ENCODE measurements at regions not wholly inside any gene's neighbourhood (a gene's known extent, or its start where the extent isn't known, plus 50 kb on each side); places are given as distances from the start of the nearest gene placed in this dataset.

- Histone ChIP-seq H3K18ac (ENCODE audit: low read length) (no peak overlapping the region), H3K4me3 (ENCODE audit: low read depth, low read length) (no peak overlapping the region), H3K27me3 (ENCODE audit: insufficient read depth, low read length) (no peaks in the 10 kb centered on the region), H2BK12ac (ENCODE audit: low read length) (no peak overlapping the region), H3K27ac (ENCODE audit: low read depth, low read length) (no peak overlapping the region), H3K9me3 (ENCODE audit: insufficient read depth, low read depth, low read length) (peaks cover 23% of the 10 kb centered on the region), H2AFZ (ENCODE audit: insufficient read depth, low read length, poor library complexity) (no peak overlapping the region), H3K36me3 (ENCODE audit: control insufficient read depth in 1 of 2, insufficient read depth in 2 of 2, low read length in 2 of 2) (no peaks in the 10 kb centered on the region), H4K12ac (ENCODE audit: low read depth, low read length) (no peak overlapping the region), H3K79me1 (ENCODE audit: low read length) (no peaks in the 10 kb centered on the region), H4K91ac (ENCODE audit: low read depth, low read length) (no peak overlapping the region), H3K4ac (ENCODE audit: low read depth, low read length) (no peak overlapping the region), H3K79me2 (ENCODE audit: control insufficient read depth, insufficient read depth, low read length, poor library complexity) (no peaks in the 10 kb centered on the region), H2AK5ac (ENCODE audit: low read length) (no peak overlapping the region), H3K23ac (ENCODE audit: low read length) (no peak overlapping the region), H2BK5ac (ENCODE audit: low read depth, low read length, poor library complexity) (no peak overlapping the region), H4K8ac (ENCODE audit: low read depth, low read length) (no peak overlapping the region), H2BK120ac (ENCODE audit: insufficient read depth, low read length, poor library complexity) (no peak overlapping the region), H3K9ac (ENCODE audit: low read length) (no peak overlapping the region), H3K14ac (ENCODE audit: low read length) (no peak overlapping the region), H3K4me2 (ENCODE audit: low read length) (no peak overlapping the region), H3K4me1 (ENCODE audit: control insufficient read depth in 1 of 2, insufficient read depth in 2 of 2, low read length in 2 of 2) (no peaks in the 10 kb centered on the region)
- DNase-seq, result no peak
- no CpG with 5 or more reads among the region's 8 CpGs for WGBS (ENCODE audit: extremely low coverage, insufficient coverage, insufficient read length)
Measured at GRCh38 chr7:159196584-159196983, 51.9 kb upstream of the VIPR2 start.

- Histone ChIP-seq H3K4me3 (ENCODE audit: low read depth, low read length) (no peak overlapping the region), H3K27ac (ENCODE audit: low read depth, low read length) (no peak overlapping the region), H2BK5ac (ENCODE audit: low read depth, low read length, poor library complexity) (no peak overlapping the region), H3K4ac (ENCODE audit: low read depth, low read length) (no peak overlapping the region), H3K27me3 (ENCODE audit: insufficient read depth, low read length) (no peaks in the 10 kb centered on the region), H4K8ac (ENCODE audit: low read depth, low read length) (no peak overlapping the region), H3K4me2 (ENCODE audit: low read length) (no peak overlapping the region), H3K18ac (ENCODE audit: low read length) (no peak overlapping the region), H2BK12ac (ENCODE audit: low read length) (no peak overlapping the region), H3K36me3 (ENCODE audit: control insufficient read depth in 1 of 2, insufficient read depth in 2 of 2, low read length in 2 of 2) (no peaks in the 10 kb centered on the region), H3K4me1 (ENCODE audit: control insufficient read depth in 1 of 2, insufficient read depth in 2 of 2, low read length in 2 of 2) (no peaks in the 10 kb centered on the region), H3K23ac (ENCODE audit: low read length) (no peak overlapping the region), H2BK120ac (ENCODE audit: insufficient read depth, low read length, poor library complexity) (no peak overlapping the region), H3K79me2 (ENCODE audit: control insufficient read depth, insufficient read depth, low read length, poor library complexity) (no peaks in the 10 kb centered on the region), H3K9ac (ENCODE audit: low read length) (no peak overlapping the region), H2AK5ac (ENCODE audit: low read length) (no peak overlapping the region), H2AFZ (ENCODE audit: insufficient read depth, low read length, poor library complexity) (no peak overlapping the region), H3K79me1 (ENCODE audit: low read length) (no peaks in the 10 kb centered on the region), H3K9me3 (ENCODE audit: insufficient read depth, low read depth, low read length) (peaks cover 27% of the 10 kb centered on the region), H3K14ac (ENCODE audit: low read length) (no peak overlapping the region), H4K91ac (ENCODE audit: low read depth, low read length) (no peak overlapping the region), H4K12ac (ENCODE audit: low read depth, low read length) (no peak overlapping the region)
- no peak for DNase-seq
- WGBS (ENCODE audit: extremely low coverage, insufficient coverage, insufficient read length), result no CpG with 5 or more reads among the region's 5 CpGs
Measured at GRCh38 chr7:159195946-159196345, 51.3 kb upstream of the VIPR2 start.
